ENCODE measurements at regions not wholly inside any gene's neighbourhood (a gene's known extent, or its start where the extent isn't known, plus 50 kb on each side); places are given as distances from the start of the nearest gene placed in this dataset.

DNA sequence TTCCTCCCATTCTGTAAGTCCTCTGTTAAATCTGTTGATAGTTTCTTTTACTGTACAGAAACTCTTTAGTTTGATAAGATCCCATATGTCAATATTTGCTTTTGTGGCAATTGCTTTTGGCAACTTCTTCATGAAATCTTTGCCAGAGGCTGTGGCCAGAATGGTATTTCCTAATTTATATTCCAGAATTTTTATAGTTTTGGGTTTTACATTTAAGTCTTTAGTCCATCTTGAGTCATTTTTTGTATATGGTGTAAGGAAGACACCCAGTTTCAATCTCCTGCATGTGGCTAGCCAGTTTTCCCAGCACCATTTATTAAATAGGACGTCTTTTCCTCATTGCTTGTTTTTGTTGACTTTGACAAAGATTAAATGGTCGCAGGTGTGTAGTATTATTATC lies 372.4 kb upstream of the CADM2 start:
- TF ChIP-seq, protein P1, sequence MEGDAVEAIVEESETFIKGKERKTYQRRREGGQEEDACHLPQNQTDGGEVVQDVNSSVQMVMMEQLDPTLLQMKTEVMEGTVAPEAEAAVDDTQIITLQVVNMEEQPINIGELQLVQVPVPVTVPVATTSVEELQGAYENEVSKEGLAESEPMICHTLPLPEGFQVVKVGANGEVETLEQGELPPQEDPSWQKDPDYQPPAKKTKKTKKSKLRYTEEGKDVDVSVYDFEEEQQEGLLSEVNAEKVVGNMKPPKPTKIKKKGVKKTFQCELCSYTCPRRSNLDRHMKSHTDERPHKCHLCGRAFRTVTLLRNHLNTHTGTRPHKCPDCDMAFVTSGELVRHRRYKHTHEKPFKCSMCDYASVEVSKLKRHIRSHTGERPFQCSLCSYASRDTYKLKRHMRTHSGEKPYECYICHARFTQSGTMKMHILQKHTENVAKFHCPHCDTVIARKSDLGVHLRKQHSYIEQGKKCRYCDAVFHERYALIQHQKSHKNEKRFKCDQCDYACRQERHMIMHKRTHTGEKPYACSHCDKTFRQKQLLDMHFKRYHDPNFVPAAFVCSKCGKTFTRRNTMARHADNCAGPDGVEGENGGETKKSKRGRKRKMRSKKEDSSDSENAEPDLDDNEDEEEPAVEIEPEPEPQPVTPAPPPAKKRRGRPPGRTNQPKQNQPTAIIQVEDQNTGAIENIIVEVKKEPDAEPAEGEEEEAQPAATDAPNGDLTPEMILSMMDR (IDR thresholded peaks at IDR 0.05; ENCODE audit: low read depth, low read length, missing input control) = no peak
- TF ChIP-seq RAD21 (IDR thresholded peaks at IDR 0.05) (no peak), HNF4A (conservative IDR thresholded peaks at IDR 0.05) (no peak), EGR1 (IDR thresholded peaks at IDR 0.05; ENCODE audit: low read depth in 2 of 2) (no peak), YY1 (IDR thresholded peaks at IDR 0.05) (no peak), GABPA (IDR thresholded peaks at IDR 0.05 in 1 of 2, conservative IDR thresholded peaks at IDR 0.05 in 1 of 2) (no peak), SP1 (IDR thresholded peaks at IDR 0.05) (no peak), TAF1 (conservative IDR thresholded peaks at IDR 0.05) (no peak)
- TF ChIP-seq, protein P2, sequence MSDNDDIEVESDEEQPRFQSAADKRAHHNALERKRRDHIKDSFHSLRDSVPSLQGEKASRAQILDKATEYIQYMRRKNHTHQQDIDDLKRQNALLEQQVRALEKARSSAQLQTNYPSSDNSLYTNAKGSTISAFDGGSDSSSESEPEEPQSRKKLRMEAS (IDR thresholded peaks at IDR 0.05) = no peak
- TF ChIP-seq, protein P3, sequence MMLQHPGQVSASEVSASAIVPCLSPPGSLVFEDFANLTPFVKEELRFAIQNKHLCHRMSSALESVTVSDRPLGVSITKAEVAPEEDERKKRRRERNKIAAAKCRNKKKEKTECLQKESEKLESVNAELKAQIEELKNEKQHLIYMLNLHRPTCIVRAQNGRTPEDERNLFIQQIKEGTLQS (IDR thresholded peaks at IDR 0.05) = no peak
- TF ChIP-seq, protein P4, sequence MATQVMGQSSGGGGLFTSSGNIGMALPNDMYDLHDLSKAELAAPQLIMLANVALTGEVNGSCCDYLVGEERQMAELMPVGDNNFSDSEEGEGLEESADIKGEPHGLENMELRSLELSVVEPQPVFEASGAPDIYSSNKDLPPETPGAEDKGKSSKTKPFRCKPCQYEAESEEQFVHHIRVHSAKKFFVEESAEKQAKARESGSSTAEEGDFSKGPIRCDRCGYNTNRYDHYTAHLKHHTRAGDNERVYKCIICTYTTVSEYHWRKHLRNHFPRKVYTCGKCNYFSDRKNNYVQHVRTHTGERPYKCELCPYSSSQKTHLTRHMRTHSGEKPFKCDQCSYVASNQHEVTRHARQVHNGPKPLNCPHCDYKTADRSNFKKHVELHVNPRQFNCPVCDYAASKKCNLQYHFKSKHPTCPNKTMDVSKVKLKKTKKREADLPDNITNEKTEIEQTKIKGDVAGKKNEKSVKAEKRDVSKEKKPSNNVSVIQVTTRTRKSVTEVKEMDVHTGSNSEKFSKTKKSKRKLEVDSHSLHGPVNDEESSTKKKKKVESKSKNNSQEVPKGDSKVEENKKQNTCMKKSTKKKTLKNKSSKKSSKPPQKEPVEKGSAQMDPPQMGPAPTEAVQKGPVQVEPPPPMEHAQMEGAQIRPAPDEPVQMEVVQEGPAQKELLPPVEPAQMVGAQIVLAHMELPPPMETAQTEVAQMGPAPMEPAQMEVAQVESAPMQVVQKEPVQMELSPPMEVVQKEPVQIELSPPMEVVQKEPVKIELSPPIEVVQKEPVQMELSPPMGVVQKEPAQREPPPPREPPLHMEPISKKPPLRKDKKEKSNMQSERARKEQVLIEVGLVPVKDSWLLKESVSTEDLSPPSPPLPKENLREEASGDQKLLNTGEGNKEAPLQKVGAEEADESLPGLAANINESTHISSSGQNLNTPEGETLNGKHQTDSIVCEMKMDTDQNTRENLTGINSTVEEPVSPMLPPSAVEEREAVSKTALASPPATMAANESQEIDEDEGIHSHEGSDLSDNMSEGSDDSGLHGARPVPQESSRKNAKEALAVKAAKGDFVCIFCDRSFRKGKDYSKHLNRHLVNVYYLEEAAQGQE (IDR thresholded peaks at IDR 0.05) = no peak

All from liver (tissue), 3 donors.